H9 (cell line): ENCODE measurements at regions not wholly inside any gene's neighbourhood (a gene's known extent, or its start where the extent isn't known, plus 50 kb on each side); places are given as distances from the start of the nearest gene placed in this dataset.

Experiments used
- DNase-seq: peaks from one replicate; pipeline ENCODE4 v3.0.0-alpha.2; 2017
- H2AFZ ChIP-seq: one replicate; pipeline ENCODE4 v1.6.1; 2013; ENCODE audit warnings: mild to moderate bottlenecking, low read length, control low read depth, moderate library complexity
- H2AK5ac ChIP-seq: 2 replicates; pipeline ENCODE4 v1.6.1; 2013; ENCODE audit warnings: low read length, control low read depth, mixed read lengths; ENCODE audit not compliant: insufficient read length
- H2BK120ac ChIP-seq: one replicate; pipeline ENCODE4 v1.6.1; 2013; ENCODE audit warnings: low read depth, mild to moderate bottlenecking, low read length, control low read depth, inconsistent platforms; ENCODE audit not compliant: poor library complexity, severe bottlenecking
- H2BK12ac ChIP-seq: 2 replicates; pipeline ENCODE4 v1.6.1; 2013; ENCODE audit warnings: low read length, control low read depth, mixed read lengths, low read depth; ENCODE audit not compliant: insufficient read length
- H2BK15ac ChIP-seq: 2 replicates; pipeline ENCODE4 v1.6.1; 2013; ENCODE audit warnings: low read depth, low read length, control low read depth
- H2BK20ac ChIP-seq: one replicate; pipeline ENCODE4 v1.6.1; 2013; ENCODE audit warnings: low read depth, mild to moderate bottlenecking, low read length, control low read depth, inconsistent platforms; ENCODE audit not compliant: poor library complexity, severe bottlenecking
- H2BK5ac ChIP-seq: 2 replicates; pipeline ENCODE4 v1.6.1; 2013; ENCODE audit warnings: low read length, control low read depth, mixed read lengths; ENCODE audit not compliant: insufficient read length
- H3K14ac ChIP-seq: 2 replicates; pipeline ENCODE4 v1.6.1; 2013; ENCODE audit warnings: low read length, control low read depth; ENCODE audit not compliant: insufficient read depth
- H3K18ac ChIP-seq: 2 replicates; pipeline ENCODE4 v1.6.1; 2013; ENCODE audit warnings: low read depth, mild to moderate bottlenecking, mixed read lengths, low read length, control low read depth; ENCODE audit not compliant: insufficient read length
- H3K23ac ChIP-seq: 2 replicates; pipeline ENCODE4 v1.6.1; 2013; ENCODE audit warnings: low read length, control low read depth, mixed read lengths, low read depth; ENCODE audit not compliant: insufficient read length
- H3K23me2 ChIP-seq: 2 replicates; pipeline ENCODE4 v1.6.1; 2013; ENCODE audit warnings: low read depth, mild to moderate bottlenecking, mixed read lengths, low read length, control low read depth; ENCODE audit not compliant: insufficient read length, poor library complexity, severe bottlenecking
- H3K27ac ChIP-seq: 2 replicates; pipeline ENCODE4 v1.5.1; 2013; ENCODE audit warnings: low read length, control low read depth, mixed read lengths, low read depth; ENCODE audit not compliant: insufficient read length
- H3K27me3 ChIP-seq: 2 replicates; pipeline ENCODE4 v1.6.1; 2013; ENCODE audit warnings: low read length, control low read depth, inconsistent platforms; ENCODE audit not compliant: insufficient read depth
- H3K4ac ChIP-seq: 2 replicates; pipeline ENCODE4 v1.6.1; 2013; ENCODE audit warnings: low read depth, mild to moderate bottlenecking, control low read depth, inconsistent platforms, low read length, moderate library complexity
- H3K4me1 ChIP-seq: 2 replicates; pipeline ENCODE4 v1.6.1; 2013; ENCODE audit warnings: low read length, control low read depth, inconsistent platforms; ENCODE audit not compliant: insufficient read depth
- H3K4me2 ChIP-seq: 2 replicates; pipeline ENCODE4 v1.6.1; 2013; ENCODE audit warnings: low read length, control low read depth, mixed read lengths; ENCODE audit not compliant: insufficient read length, insufficient read depth
- H3K56ac ChIP-seq: 2 replicates; pipeline ENCODE4 v1.6.1; 2013; ENCODE audit warnings: low read depth, mild to moderate bottlenecking, mixed read lengths, low read length, control low read depth; ENCODE audit not compliant: insufficient read length
- H3K79me1 ChIP-seq: 2 replicates; pipeline ENCODE4 v1.6.1; 2013; ENCODE audit warnings: low read depth, mild to moderate bottlenecking, moderate library complexity, low read length, control low read depth, inconsistent platforms; ENCODE audit not compliant: insufficient read depth, poor library complexity, severe bottlenecking
- H3K79me2 ChIP-seq: 2 replicates; pipeline ENCODE4 v1.6.1; 2013; ENCODE audit warnings: low read length, control low read depth, inconsistent platforms; ENCODE audit not compliant: insufficient read depth
- H3K9ac ChIP-seq: 2 replicates; pipeline ENCODE4 v1.6.1; 2013; ENCODE audit warnings: low read length, control low read depth, mixed read lengths; ENCODE audit not compliant: insufficient read length; ENCODE audit errors: extremely low read depth
- H3K9me3 ChIP-seq: one replicate; pipeline ENCODE4 v1.6.1; 2013; ENCODE audit warnings: low read depth, low read length, inconsistent platforms; ENCODE audit not compliant: control insufficient read depth
- H3T11ph ChIP-seq: one replicate; pipeline ENCODE4 v1.6.1; 2013; ENCODE audit warnings: mild to moderate bottlenecking, low read length, control low read depth, inconsistent platforms
- H4K20me1 ChIP-seq: one replicate; pipeline ENCODE4 v1.6.1; 2013; ENCODE audit not compliant: control insufficient read depth, insufficient read length, insufficient read depth
- H4K5ac ChIP-seq: 2 replicates; pipeline ENCODE4 v1.6.1; 2013; ENCODE audit warnings: low read depth, mild to moderate bottlenecking, mixed read lengths, low read length, control low read depth; ENCODE audit not compliant: insufficient read length
- H4K8ac ChIP-seq: replicated peaks from 2 replicates; pipeline ENCODE4 v1.6.1; 2013; ENCODE audit warnings: low read length, control low read depth, mixed read lengths, low read depth; ENCODE audit not compliant: insufficient read length
- H4K91ac ChIP-seq: 2 replicates; pipeline ENCODE4 v1.6.1; 2013; ENCODE audit warnings: low read depth, mild to moderate bottlenecking, moderate library complexity, mixed read lengths, low read length, control low read depth; ENCODE audit not compliant: insufficient read length
- H3K27ac Mint-ChIP-seq, 3 experiments: 2 replicates in 2 of 3; 3 replicates in 1 of 3; pipeline ENCODE4 v1.8.0; 2020 to 2021; ENCODE audit warnings: mixed read lengths in 3 of 3, mild to moderate bottlenecking in 1 of 3, moderate library complexity in 1 of 3
- H3K27me3 Mint-ChIP-seq: 2 replicates; pipeline ENCODE4 v1.8.0; 2021; ENCODE audit warnings: low read depth, mild to moderate bottlenecking, moderate library complexity, mixed read lengths
- H3K36me3 Mint-ChIP-seq, 3 experiments: 2 replicates in 2 of 3; 3 replicates in 1 of 3; pipeline ENCODE4 v1.8.0; 2020 to 2021; ENCODE audit warnings: low read depth in 3 of 3, mixed read lengths in 3 of 3; ENCODE audit not compliant: insufficient read depth in 1 of 3
- H3K4me1 Mint-ChIP-seq, 2 experiments: 2 replicates each; pipeline ENCODE4 v1.8.0; 2020; ENCODE audit warnings: mixed read lengths in 2 of 2
- H3K4me3 Mint-ChIP-seq, 2 experiments: 2 replicates in 1 of 2; 3 replicates in 1 of 2; pipeline ENCODE4 v1.8.0; 2020 to 2021; ENCODE audit warnings: mild to moderate bottlenecking in 2 of 2, mixed read lengths in 2 of 2, moderate library complexity in 1 of 2
- H3K9me3 Mint-ChIP-seq, 2 experiments: 2 replicates in 1 of 2; 3 replicates in 1 of 2; pipeline ENCODE4 v1.8.0; 2020; ENCODE audit warnings: mild to moderate bottlenecking in 2 of 2, mixed read lengths in 2 of 2, moderate library complexity in 1 of 2
- WGBS: extraction: QIAGEN DNeasy Blood & Tissue Kit; methylation state at CpG from one replicate; pipeline ENCODE4 v1.1.7; 2013; ENCODE audit warnings: missing lambda C conversion rate, low lambda C conversion rate, mixed read lengths; ENCODE audit not compliant: insufficient read length; ENCODE audit errors: extremely low coverage; 5-methylcytosine and 5-hydroxymethylcytosine counted together
- TF ChIP-seq, protein P1 (sequence below): fragments of 200-600 bp; sonication (generic); conservative IDR thresholded peaks from 3 replicates; pipeline ENCODE4 v1.8.0; 2021; ENCODE audit warnings: antibody characterized with exemption, mild to moderate bottlenecking

DNA sequence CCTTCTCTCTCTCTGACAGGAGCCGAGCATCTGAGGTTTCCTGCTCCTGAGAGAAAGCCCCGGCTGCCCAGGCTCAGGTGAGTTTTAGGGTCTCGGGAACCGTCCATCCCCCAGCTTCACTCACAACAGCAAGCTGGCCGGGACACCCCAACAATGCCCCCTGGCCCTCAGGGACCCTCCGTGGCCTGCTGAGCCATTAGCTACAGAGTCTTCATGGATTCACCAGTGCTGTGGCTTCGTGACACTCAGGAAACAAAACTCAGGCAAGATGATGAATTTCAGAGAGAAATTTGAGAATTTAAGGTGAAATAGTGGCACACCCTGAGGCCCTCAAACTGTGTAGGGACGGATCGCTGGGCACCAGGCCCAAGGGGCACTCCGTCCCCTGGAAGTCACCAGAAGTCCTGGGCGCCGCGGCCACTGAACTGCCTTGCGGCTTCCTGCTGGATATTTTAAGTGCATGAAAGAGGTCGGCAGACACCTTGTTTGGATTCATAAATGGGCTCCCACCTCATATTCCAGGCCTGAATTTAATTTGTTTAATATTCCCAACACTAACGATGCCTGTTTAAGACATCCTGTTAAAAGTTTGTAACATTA is 368.3 kb upstream of the SALL3 start:
- Histone ChIP-seq H3K23me2 (no peaks in the 10 kb centered on the region), H3K56ac (no peak overlapping the region), H3K9me3 (no peaks in the 10 kb centered on the region), H3K18ac (no peak overlapping the region), H3K23ac (no peak overlapping the region), H2BK5ac (no peak overlapping the region), H2BK15ac (no peak overlapping the region), H2AFZ (no peak overlapping the region), H3K4ac (no peak overlapping the region), H2BK120ac (no peak overlapping the region), H3K9ac (no peak overlapping the region), H4K91ac (no peak overlapping the region), H3K27ac (no peak overlapping the region), H3K14ac (no peak overlapping the region), H4K5ac (no peak overlapping the region), H3K79me1 (no peaks in the 10 kb centered on the region), H2BK20ac (no peak overlapping the region), H3K27me3 (no peaks in the 10 kb centered on the region), H4K8ac (no peak overlapping the region), H2AK5ac (no peak overlapping the region), H3K79me2 (no peaks in the 10 kb centered on the region), H2BK12ac (no peak overlapping the region), H4K20me1 (no peaks in the 10 kb centered on the region), H3T11ph (no peak overlapping the region), H3K4me2 (no peak overlapping the region), H3K4me1 (no peaks in the 10 kb centered on the region)
- Mint-ChIP-seq H3K4me1 (0 out of 4 replicates have a peak, but pooled peaks cover 0 to 5% of the 10 kb centered on the region in 2 experiments), H3K36me3 (no peaks in the 10 kb centered on the region; a peak in 1 of 7 replicates), H3K27me3 (peaks cover 2% of the 10 kb centered on the region; the same call in 1 of the 2 replicates), H3K4me3 (no peak overlapping the region), H3K27ac (no peak overlapping the region; a peak in 1 of 7 replicates), H3K9me3 (peaks cover 7% of the 10 kb centered on the region in 2 experiments; a peak in 4 of 5 replicates)
- peak; percentile 13 for DNase-seq
- TF ChIP-seq, protein P1, sequence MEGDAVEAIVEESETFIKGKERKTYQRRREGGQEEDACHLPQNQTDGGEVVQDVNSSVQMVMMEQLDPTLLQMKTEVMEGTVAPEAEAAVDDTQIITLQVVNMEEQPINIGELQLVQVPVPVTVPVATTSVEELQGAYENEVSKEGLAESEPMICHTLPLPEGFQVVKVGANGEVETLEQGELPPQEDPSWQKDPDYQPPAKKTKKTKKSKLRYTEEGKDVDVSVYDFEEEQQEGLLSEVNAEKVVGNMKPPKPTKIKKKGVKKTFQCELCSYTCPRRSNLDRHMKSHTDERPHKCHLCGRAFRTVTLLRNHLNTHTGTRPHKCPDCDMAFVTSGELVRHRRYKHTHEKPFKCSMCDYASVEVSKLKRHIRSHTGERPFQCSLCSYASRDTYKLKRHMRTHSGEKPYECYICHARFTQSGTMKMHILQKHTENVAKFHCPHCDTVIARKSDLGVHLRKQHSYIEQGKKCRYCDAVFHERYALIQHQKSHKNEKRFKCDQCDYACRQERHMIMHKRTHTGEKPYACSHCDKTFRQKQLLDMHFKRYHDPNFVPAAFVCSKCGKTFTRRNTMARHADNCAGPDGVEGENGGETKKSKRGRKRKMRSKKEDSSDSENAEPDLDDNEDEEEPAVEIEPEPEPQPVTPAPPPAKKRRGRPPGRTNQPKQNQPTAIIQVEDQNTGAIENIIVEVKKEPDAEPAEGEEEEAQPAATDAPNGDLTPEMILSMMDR: no peak
- WGBS: no CpG with 5 or more reads among the region's 16 CpGs
